BE2C (cell line): ENCODE measurements at regions not wholly inside any gene's neighbourhood (a gene's known extent, or its start where the extent isn't known, plus 50 kb on each side); places are given as distances from the start of the nearest gene placed in this dataset.

Experiments used
- DNase-seq: peaks from one replicate; pipeline ENCODE4 v3.0.0-alpha.2; 2020
- H3K27me3 ChIP-seq: fragments of 250-450 bp; sonication (Bioruptor Pico); 2 replicates; pipeline ENCODE4 v1.5.1; 2020; ENCODE audit warnings: mild to moderate bottlenecking
- H3K36me3 ChIP-seq: fragments of 250-450 bp; sonication (Bioruptor Pico); 2 replicates; pipeline ENCODE4 v1.5.1; 2020; ENCODE audit warnings: mild to moderate bottlenecking
- H3K4me1 ChIP-seq: fragments of 250-450 bp; sonication (Bioruptor Pico); 2 replicates; pipeline ENCODE4 v1.5.1; 2020
- H3K4me3 ChIP-seq: 2 replicates; pipeline ENCODE4 v1.5.1; 2011; ENCODE audit warnings: low read depth, low read length
- H3K9me3 ChIP-seq: fragments of 250-450 bp; sonication (Bioruptor Pico); 2 replicates; pipeline ENCODE4 v1.5.1; 2020
- CTCF ChIP-seq: IDR thresholded peaks from 2 replicates; pipeline ENCODE4 v1.5.1; 2012; ENCODE audit warnings: mild to moderate bottlenecking, low read depth, low read length

DNA sequence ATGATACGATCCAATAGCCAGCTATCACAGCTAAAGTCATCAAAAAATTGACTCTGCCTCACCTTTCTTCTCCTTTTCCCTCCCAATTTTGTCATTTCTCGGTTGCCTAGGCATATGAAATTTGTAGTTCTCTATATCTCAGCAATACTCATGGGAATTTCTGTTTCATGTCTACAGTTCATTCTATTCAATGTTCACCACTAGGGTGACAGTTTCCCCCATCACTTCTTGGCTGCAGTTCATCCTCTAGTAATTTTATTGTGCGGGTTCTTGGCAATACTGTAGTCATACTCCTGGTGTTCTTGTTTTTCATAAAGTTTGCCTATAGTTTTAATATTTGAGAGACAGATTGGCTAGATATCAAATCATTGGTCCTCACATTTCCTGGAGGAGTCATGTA lies 872.2 kb upstream of the ID2 start:
- Histone ChIP-seq H3K9me3 (no peaks in the 10 kb centered on the region; the same call in 1 of the 2 replicates), H3K27me3 (no peaks in the 10 kb centered on the region), H3K4me1 (no peaks in the 10 kb centered on the region; the same call in 1 of the 2 replicates), H3K4me3 (no peak overlapping the region), H3K36me3 (no peaks in the 10 kb centered on the region)
- no peak for DNase-seq
- peak; percentile 39 for TF ChIP-seq CTCF

DNA sequence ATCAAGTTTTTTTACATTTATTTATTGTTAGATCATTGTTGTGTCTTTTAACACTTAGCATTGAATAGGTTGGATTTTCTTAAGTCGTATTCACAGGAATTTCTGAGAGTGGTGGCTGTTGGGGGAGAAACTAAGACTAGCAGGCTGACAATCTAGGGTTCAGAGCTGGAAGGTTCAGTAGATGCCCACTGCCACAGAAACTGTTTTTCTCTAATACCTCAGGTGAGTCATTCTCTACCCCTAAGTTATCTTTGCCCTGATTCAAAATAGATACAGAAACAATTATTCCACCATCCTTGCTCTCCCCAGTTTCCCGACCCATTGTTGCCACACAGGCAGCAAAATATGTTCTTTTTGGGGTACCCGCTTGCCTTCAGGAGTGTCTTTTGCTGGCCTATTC lies 870.8 kb upstream of the ID2 start:
- DNase-seq: no peak
- no peaks in the 10 kb centered on the region for H3K9me3 ChIP-seq
- TF ChIP-seq CTCF: no peak
- no peaks in the 10 kb centered on the region for H3K27me3 ChIP-seq
- no peaks in the 10 kb centered on the region for H3K36me3 ChIP-seq
- H3K4me3 ChIP-seq: no peak overlapping the region
- H3K4me1 ChIP-seq: no peaks in the 10 kb centered on the region; the same call in 1 of the 2 replicates

GRCh38 chr2:7812231-7812995 lies 869.4 kb upstream of the ID2 start:
- H3K4me3 ChIP-seq: no peak overlapping the region
- H3K9me3 ChIP-seq: no peaks in the 10 kb centered on the region
- no peaks in the 10 kb centered on the region; the same call in 1 of the 2 replicates for H3K4me1 ChIP-seq
- no peak for TF ChIP-seq CTCF
- no peaks in the 10 kb centered on the region for H3K27me3 ChIP-seq
- DNase-seq: no peak
- H3K36me3 ChIP-seq: no peaks in the 10 kb centered on the region

GRCh38 chr2:7813541-7814292 lies 868.1 kb upstream of the ID2 start:
- TF ChIP-seq CTCF: no peak
- H3K36me3 ChIP-seq: no peaks in the 10 kb centered on the region
- no peaks in the 10 kb centered on the region for H3K27me3 ChIP-seq
- no peak overlapping the region for H3K4me3 ChIP-seq
- no peaks in the 10 kb centered on the region; the same call in 1 of the 2 replicates for H3K4me1 ChIP-seq
- no peak for DNase-seq
- H3K9me3 ChIP-seq: no peaks in the 10 kb centered on the region

GRCh38 chr2:7815726-7816125 lies 866.1 kb upstream of the ID2 start:
- Histone ChIP-seq H3K27me3 (no peaks in the 10 kb centered on the region), H3K4me1 (peaks cover 7% of the 10 kb centered on the region; the same call in 1 of the 2 replicates), H3K9me3 (no peaks in the 10 kb centered on the region), H3K36me3 (no peaks in the 10 kb centered on the region), H3K4me3 (no peak overlapping the region)
- TF ChIP-seq CTCF: no peak
- no peak for DNase-seq

DNA sequence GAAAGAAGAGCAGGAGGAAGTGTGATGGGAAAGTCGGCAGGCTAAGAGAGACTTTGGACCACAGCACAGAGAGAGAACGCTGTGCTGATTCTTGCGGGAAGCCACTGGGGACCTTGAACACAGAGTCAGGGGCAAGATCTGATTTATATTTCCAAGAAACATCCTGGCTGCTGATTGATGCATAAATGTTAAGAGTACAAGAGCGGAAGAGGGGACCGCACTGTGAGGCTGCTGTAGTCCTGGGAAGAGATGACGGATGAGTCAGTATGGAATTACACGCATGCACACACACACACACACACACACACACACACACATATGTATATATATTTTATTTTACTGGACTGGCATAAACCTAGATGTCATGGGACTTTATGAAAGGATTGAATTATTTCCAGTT lies 865.6 kb upstream of the ID2 start:
- H3K4me3 ChIP-seq: no peak overlapping the region
- H3K36me3 ChIP-seq: no peaks in the 10 kb centered on the region
- peaks cover 7% of the 10 kb centered on the region; the same call in 1 of the 2 replicates for H3K4me1 ChIP-seq
- no peaks in the 10 kb centered on the region for H3K27me3 ChIP-seq
- no peak for TF ChIP-seq CTCF
- no peak for DNase-seq
- no peaks in the 10 kb centered on the region for H3K9me3 ChIP-seq
